ENCODE measurements at regions not wholly inside any gene's neighbourhood (a gene's known extent, or its start where the extent isn't known, plus 50 kb on each side); places are given as distances from the start of the nearest gene placed in this dataset.

DNA sequence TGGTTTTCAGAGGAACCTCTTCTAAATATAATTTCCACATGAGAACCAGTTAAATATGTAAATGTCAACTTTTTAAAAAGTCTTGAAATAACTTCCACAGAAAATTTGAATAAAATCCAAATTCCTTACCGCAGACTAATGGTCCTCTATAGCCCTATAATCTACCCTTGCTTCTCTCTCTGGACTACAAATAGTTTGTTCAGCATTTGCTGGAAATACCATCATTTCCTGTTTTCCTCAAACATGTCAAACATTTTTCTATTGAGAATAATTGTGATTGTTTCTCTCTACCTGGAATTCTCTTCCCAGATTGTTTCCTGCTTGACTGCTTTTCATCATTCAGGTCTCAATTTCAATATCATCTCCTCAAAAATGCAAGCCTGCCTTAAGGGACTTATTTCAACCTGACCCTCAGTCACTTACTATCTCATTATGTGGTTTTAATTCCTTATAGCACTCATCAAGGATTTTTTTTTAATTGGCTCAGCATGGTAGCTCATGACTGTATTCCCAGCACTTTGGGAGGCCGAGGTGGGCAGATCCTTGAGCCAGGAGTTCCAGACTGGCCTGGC lies 898.9 kb upstream of the MIR17HG start:
- BruUV-seq (replicated peaks), result no TSS peak
- no peak overlapping the region for H3K27ac ChIP-seq (ENCODE audit: insufficient read depth, low read length)

More for the DNA sequence above, 898.9 kb upstream of the MIR17HG start:
- Histone ChIP-seq H3K79me1 (ENCODE audit: low read depth in 1 of 2, low read length in 2 of 2) (no peaks in the 10 kb centered on the region), H3K14ac (replicated peaks; ENCODE audit: low read depth, low read length) (no peak overlapping the region), H3K56ac (ENCODE audit: extremely low read depth, insufficient read depth, low read length) (no peak overlapping the region), H3K36me3 (ENCODE audit: control insufficient read depth, insufficient read depth, low read length) (no peaks in the 10 kb centered on the region), H3K23ac (ENCODE audit: low read depth, low read length) (no peak overlapping the region), H3K4me3 (ENCODE audit: insufficient read depth, low read depth, low read length) (no peak overlapping the region), H4K8ac (ENCODE audit: low read depth in 2 of 2, low read length in 2 of 2) (0 out of 4 replicates have a peak overlapping the region, but pooled peaks of 1 of the 2 experiments have one; percentile 10), H2AFZ (replicated peaks; ENCODE audit: low read length, poor library complexity) (no peak overlapping the region), H3K9me3 (ENCODE audit: control insufficient read depth, insufficient read depth, low read length) (no peaks in the 10 kb centered on the region), H3K9me1 (ENCODE audit: insufficient read depth, low read length) (peaks cover 6% of the 10 kb centered on the region), H2AK5ac (ENCODE audit: low read depth, low read length) (no peak overlapping the region), H3K4me1 (ENCODE audit: control insufficient read depth, insufficient read depth, low read length) (peaks cover 8% of the 10 kb centered on the region), H4K91ac (ENCODE audit: insufficient read depth, low read depth, low read length) (no peak overlapping the region), H3K4ac (ENCODE audit: low read depth, low read length) (no peak overlapping the region), H3K18ac (ENCODE audit: low read depth, low read length) (no peak overlapping the region), H2BK20ac (ENCODE audit: low read depth, low read length) (no peak overlapping the region), H4K5ac (ENCODE audit: low read depth, low read length) (no peak overlapping the region), H2BK15ac (ENCODE audit: low read depth, low read length) (no peak overlapping the region), H2BK5ac (ENCODE audit: low read depth, low read length, poor library complexity, severe bottlenecking) (peak overlapping the region; percentile 2), H3K27me3 (ENCODE audit: control insufficient read depth, insufficient read depth, low read length) (no peaks in the 10 kb centered on the region), H3K4me2 (ENCODE audit: low read depth, low read length) (no peak overlapping the region), H2BK120ac (ENCODE audit: low read depth, low read length) (no peak overlapping the region), H3K9ac (ENCODE audit: low read depth, low read length) (no peak overlapping the region), H4K20me1 (ENCODE audit: insufficient read depth, low read length) (no peaks in the 10 kb centered on the region), H2AK9ac (replicated peaks; ENCODE audit: low read depth, low read length, poor library complexity) (no peak overlapping the region)
- intact Hi-C loops (cut with micrococcal nuclease), result no loop called here
- WGBS, 2 experiments (ENCODE audit: extremely low coverage in 2 of 2, insufficient read length in 1 of 2), result no CpG with 5 or more reads among the region's 2 CpGs
- no peak for TF ChIP-seq BHLHE40 (IDR thresholded peaks at IDR 0.05; ENCODE audit: low read depth, low read length)
- DNase-seq (no peak), ATAC-seq (ENCODE audit: low read depth) (no peak)
- in situ Hi-C loops (cut with MboI; ENCODE audit: low sequenced_read_pairs), result no loop called here
- dilution Hi-C loops (cut with HindIII; ENCODE audit: low sequenced_read_pairs, unreplicated experiment), result no loop called here
- ChIA-PET POLR2A (ENCODE audit: unreplicated experiment) (no interaction called here), CTCF (no interaction called here)

Data from IMR-90 (cell line).